HG03064 (cell line): ENCODE measurements at regions not wholly inside any gene's neighbourhood (a gene's known extent, or its start where the extent isn't known, plus 50 kb on each side); places are given as distances from the start of the nearest gene placed in this dataset.
"Not testable (repeated sequence)": the region's sequence is repeated elsewhere in the genome, so short reads cannot be mapped to it uniquely, and the experiment has no call there.

Experiments
- ATAC-seq: cut with Tn5 transposase; IDR thresholded peaks from one replicate; pipeline ENCODE4 v1.9.1; 2021; ENCODE audit warnings: low read depth; ENCODE audit not compliant: unreplicated experiment

DNA sequence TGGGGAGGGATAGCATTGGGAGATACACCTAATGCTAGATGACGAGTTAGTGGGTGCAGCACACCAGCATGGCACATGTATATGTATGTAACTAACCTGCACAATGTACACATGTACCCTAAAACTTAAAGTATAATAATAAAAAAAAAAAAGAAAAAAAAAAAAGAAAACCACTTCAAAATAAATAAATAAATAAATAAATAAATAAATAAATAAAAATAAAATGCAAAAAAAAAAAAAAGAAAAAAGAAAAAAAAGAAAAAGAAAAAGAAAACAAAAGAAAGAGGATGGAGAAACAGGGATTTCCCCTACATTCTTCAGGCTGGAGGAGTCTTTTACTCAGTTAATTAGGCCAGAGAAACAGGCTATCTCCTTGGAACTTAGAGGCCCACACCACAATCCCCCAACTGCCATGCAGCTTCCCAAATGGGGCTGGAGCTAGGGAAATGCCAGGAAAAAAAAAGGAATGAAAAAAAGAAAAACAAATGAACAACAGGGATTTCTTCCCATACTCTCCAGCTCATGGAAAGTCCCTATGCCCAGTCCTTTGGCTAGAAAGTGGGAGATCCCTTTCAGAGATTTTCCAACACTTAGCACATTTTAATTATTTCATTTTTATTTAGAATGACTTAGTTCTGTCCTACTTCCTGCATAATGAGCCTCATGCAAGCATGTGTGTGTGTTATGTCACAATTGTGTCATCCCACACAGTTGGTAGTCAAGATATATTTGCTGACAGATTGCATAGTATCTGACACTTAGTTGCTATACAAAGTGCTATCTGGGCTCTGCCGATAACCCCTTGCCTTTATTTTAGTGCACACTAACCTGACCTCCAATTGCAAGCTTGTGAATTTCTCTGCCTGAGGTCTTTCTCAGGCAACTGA is 486.4 kb downstream of the PLPP3 start:
- ATAC-seq, result no peak

DNA sequence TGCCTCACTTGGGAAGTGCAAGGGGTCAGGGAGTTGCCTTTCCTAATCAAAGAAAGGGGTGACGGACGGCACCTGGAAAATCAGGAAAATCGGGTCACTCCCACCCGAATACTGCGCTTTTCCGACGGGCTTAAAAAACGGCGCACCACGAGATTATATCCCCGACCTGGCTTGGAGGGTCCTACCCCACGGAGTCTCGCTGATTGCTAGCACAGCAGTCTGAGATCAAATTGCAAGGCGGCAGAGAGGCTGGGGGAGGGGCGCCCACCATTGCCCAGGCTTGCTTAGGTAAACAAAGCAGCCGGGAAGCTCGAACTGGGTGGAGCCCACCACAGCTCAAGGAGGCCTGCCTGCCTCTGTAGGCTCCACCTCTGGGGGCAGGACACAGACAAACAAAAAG is 489.5 kb downstream of the PLPP3 start:
- ATAC-seq, result not testable (repeated sequence)

DNA sequence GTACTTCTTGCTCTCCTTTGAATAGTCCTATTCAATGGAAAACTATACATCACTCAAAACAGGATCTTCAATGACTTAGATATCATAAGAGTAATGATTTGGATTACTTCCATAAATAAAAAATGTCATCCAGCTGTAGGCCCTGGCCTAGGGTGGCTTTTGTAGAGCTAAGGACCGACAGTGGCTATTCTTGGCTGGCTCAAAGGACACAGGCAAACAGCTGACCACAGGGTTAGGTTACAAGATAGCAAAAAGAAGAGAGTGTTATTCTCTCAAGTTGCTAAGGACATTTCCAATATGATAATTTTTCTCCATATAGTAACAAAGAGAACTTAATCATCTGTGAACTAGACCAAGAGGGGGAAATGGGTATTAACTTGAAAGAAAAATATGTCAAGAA is 495.1 kb downstream of the PLPP3 start:
- no peak for ATAC-seq

DNA sequence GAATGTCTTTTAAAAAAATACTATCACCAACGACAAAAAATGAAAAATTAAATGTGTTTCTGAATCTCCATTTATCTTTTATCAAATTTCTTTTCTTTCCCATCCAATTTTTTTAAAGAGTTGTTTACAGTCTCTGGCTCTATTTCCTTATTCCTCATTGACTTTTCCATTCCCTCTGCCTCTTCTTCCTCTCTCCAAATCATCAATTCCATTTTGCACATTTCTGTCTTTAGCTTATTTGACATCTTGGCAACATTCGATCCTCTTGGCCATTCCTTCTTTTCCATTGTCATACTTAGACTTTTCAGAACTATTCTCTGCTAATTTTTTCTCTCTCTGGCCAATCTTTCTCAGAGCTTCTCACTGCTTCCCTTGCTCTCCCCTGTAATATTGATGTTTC is 497.6 kb downstream of the PLPP3 start:
- ATAC-seq, result no peak

DNA sequence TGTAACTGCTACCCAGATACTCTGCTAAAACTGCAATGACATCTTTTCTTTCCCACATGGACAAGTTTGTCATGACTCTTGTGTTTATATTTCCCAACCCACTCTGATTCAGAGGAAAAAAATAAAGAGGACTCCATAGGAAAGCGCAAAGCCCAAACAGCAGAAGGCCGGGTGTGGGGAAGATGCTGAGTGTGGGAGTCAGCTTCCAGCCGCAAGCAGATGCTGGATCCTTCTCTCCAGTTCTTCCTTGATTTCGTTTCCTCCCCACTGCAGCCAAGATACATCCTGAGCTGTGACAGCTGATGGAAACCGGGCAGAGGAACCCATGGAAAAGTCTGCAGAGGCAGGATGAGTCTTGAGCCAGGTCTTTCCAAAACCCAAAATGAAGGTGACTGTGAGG is 498.2 kb downstream of the PLPP3 start:
- no peak for ATAC-seq

DNA sequence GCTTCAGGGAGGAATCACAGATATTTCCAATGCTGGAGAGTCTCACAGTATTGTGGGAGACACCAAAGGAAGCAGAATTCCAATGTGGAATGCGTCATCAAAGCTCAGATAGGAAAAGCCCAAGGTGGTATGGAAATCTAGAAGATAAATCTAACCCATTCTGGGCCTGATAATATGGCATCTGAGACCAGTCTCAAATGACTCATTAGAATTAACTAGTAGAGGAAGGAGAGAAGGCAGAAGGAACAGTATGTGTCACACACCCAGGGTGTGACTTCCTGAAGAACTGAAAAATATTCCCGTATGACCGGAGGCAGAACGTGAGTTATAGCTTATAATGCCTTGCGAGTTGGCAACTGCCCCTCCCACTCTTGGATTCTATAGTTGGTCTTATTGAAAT is 499.2 kb downstream of the PLPP3 start:
- ATAC-seq, result no peak

DNA sequence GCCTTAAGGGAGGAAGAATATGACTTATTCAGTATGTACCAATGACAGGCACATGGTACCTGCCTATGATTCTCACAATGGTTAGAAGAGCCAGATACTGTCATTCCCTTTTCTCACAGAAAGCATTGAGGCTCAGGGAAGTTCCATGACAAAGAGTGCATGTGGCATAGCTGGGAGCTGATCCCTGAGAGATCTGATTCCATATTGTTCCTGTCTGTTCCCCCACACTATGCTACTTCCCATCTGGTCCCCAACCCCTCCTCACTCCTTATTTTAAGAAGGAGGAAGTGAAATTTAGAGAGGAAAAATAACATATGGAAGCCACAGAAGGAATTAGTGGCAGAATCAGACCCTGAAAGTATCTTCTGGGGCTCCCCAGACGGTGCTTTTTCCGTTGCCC is 500.0 kb downstream of the PLPP3 start:
- no peak for ATAC-seq

DNA sequence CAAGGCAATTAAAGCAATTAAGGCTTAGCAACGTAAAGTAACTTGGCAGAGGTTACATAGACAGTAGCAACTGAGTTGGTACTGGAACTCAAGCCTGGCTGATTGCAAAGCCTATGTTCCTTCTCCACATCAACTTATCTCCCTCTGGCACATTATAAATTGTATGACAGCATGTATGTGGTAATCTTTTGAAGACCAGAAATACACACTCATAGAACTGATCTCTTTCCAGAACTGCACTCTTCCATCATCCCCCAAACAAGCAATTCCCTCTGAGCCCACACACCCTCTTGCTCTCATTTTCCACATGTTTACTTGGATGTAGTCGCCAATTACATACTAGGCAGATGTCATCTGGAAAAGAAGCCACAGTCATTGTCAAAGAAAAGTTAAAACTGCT is 502.2 kb downstream of the PLPP3 start:
- ATAC-seq, result no peak

DNA sequence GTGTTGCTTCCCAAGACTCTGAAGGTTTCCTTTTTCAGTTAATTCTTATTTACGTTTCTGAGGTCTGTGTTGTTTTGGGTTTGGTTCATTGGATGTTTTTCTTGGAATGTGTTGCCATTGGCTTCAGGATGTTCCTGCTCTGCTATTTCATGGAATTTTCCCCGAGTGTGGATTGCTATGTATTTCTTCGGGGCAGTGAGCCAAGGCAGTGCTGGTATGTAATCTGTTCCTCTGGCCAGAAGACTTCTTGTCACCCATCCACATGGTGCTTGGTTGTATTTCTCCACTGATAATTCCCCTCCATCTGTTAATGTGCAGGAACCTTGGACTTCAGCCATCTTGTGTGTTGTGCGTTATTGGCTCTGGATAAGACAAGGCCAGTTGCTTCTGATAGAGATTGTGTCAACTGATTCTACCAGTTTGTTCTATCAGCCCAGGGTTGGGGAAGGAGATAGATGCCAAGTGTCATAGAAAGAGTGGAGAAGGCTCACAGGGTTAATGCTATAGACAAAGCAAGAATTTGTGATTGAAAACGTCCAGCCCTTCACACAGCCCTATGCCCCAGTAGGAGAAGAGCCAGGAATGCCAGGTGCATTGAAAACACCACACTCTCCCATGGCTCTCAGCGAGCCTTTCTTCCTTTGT is 505.2 kb downstream of the PLPP3 start:
- ATAC-seq, result no peak

DNA sequence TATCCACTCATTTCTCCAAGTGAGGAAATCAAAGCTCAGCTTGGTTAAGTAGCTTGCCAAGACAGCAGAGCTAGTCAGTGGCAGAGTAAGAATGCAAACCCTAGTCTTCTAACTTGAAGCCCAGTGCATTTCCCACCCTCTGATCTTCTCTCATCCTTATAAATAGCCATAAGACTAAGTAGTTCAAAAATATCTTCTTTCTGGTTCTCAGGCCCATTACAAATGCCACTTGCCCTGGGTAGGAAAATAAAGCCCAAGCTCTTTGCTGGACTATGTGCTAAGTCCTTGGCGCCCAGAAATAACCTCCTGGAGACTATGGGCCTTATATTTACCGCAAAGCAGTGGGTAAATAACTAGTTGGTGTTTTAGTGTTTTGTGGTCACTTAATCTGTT is 505.8 kb downstream of the PLPP3 start:
- no peak for ATAC-seq

DNA sequence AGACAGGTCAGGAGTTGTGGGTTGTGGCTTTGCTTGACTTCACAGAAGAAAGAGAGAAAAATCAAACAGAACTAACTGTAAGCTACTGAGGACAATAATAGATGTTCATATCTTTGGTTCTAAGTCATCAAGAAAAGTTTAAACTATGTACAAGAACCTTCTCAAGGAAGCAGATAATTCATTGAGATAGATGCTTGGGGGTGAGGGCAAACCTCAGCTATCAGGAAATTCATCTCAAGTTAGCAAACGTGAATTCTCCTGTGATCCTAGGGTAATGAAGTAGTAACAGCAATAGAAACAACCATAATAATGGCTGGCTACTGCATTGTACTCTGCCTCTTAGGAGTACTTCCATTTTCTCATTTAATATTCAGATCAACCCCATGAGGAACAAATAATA is 506.2 kb downstream of the PLPP3 start:
- ATAC-seq, result no peak

DNA sequence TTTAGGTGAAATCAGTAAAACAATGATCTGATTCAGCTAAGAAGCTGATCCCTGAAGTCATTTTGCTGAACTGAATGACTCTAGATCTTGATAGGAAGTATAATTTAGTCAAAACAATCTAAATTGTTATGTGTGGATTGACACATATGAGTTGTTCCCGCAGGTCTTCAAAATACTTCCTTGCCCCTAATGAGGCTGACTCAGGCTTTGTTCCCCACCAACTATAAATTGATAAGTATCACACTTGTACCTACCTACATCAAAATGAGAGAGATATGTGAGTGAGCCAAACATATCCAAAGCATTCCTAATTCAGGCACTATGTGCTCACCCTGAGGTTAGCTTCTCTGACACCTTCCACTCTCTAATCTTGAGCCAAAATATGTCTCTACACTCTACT is 507.1 kb downstream of the PLPP3 start:
- no peak for ATAC-seq

DNA sequence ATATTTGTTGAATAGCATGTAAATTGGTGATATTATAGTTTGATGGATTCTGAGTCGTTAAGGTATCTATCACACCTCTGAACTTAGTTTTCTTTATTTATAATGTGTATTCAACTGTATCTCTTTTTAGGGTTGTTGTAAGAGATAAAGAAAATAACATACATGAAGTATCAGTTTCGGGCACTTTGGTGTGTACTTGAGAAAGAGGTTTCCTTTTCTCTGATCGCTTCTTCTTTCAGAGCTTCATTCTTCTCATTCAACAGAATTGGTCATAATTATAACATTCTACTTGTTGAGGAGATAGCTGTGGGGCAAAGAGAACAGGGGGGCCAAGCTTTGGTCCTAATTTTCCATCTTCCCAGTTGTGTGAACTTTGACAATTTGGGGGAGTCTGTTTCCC is 508.0 kb downstream of the PLPP3 start:
- ATAC-seq, result no peak

DNA sequence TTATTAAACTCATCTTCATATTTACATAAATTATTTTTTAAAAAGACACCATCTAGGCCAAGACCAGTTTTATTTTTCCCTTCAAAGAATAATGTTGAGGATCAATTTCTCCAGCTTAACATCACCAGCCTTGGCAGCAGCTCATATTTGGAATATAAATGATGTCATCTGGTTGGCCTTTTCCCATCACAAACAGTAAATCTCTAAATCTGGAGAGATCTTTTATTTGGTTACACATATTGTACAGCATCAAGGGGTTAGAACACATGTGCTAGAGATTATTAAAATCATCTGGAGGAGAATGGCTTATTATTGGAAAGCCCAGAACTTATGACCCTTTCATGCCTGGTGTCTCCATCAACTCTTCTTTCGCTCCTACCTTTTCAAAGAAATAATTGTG is 508.8 kb downstream of the PLPP3 start:
- no peak for ATAC-seq

DNA sequence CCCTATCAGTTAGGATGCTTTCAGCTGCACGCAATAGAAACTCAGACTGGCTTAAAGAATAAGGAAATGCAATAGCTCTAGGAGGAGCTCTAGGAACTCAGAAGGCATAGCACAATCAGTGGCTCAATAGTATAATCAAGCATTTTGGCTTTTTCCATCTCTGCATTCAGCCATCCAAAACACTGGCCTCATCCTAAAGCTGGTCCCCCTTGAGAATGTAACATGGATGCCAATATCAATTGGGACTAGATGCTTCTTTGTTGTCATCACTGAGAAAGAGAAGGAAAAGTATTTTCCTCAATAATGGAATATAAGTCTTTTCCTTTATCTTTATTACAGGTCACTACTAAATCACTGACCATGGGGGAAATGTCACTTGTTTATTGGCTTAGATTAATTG is 509.5 kb downstream of the PLPP3 start:
- ATAC-seq, result no peak

DNA sequence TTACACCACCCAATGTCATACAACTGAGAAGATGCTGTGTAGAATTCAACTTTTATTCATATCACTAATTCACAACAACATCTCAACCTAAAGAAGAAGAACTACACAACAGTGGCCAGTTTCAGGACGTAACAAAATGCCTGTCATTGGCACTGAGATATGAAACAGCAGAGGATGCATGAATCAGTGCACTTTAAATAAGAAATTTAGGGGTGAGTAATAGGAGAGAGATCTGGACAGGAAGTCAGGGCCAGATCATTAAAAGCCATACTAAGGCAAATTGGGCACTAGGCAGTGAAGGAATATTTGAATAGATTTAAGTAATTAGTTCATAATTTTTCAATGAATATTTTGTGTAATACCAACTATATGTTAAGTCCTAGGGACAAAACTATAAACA is 510.5 kb downstream of the PLPP3 start:
- no peak for ATAC-seq

DNA sequence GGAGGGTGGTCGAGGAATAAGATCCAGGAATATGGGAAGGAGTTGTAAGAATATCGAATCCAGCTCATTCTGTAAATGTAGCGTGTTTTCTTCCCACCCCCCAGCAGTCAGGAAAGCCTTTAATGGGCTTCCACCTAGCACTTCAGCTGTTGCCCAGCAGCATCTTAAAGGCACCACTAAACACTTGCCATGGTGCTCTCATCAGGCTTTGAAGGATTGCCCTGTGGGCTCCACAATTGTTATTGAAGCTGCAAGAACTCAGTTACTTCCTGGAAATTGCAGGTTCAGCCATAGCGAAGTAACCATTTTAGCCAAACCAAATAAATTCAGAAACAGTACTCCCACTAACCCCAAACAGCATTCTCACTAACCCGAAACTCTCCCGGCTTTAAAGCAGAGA is 511.2 kb downstream of the PLPP3 start:
- ATAC-seq, result no peak

DNA sequence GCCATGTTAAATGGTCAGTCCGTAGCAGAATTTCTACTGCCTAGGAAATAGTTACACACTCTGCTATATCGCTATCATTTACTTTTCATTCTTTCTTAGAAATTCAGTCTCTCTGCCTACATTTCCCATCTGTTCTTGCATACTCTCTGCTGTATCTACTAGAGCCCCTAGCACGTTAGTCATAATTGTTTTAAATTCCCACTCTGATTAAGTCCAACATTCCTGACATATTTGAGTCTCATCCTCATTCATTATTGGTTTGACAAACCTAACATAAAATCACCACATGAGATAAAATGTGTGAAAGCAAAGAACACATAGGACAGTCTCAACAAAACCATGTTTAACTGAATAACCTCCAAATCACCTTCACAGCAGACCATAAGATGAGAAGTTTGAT is 513.6 kb downstream of the PLPP3 start:
- ATAC-seq, result no peak

DNA sequence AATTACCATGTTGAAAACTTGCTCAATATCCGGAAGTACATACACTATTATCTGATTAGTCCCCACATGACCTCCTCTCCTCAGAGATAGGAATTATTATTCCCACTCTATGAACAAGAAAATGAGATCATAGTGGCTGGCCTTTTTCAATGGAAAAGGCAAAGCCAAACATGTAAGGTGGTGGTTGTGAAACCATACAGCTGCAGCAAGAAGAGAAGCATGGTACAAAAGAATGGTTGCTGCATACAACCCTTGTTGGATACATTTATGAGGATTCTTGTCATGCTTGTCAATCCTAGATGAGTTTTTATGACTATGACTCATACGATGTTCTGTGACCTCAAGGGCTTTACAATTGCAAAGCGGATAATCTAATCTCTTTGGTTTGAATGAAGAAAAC is 514.7 kb downstream of the PLPP3 start:
- no peak for ATAC-seq

DNA sequence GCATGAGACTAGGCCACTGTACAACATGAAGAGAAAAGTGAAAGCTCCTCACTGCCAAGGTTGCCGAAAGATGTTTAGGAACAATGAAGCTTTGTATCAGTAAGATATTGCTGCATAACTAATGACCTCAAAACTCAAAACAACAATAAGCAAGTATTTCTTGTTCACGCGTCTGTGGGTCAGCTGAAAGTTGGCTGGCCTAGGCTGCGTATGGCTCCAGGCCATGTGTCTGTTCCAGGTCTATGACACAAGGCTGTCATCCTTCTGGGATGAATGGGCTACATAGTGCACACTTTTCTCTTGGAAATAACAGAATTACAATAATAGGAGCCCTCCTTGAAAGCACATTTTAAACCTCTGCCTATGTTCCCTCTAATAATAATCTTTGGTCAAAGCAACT is 515.9 kb downstream of the PLPP3 start:
- ATAC-seq, result no peak

DNA sequence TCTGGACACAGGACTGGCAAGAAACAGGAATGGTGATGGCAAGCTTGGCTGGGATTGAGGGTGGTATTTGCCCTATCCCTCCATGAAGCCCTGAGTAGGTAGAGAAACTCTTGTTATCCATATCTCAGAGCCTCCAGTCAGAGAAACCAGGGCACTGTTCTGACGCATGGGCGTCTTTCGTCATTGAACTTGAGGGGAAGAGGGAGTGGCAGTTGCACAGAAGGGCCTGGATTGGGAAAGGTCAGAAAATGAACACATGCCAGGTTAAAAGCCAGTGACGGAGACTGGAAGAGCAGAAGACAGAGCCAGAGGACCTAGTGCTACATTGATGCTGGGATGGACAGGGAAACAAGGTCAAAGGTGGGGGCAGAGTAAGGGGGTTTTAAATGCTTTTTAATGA is 516.7 kb downstream of the PLPP3 start:
- no peak for ATAC-seq

DNA sequence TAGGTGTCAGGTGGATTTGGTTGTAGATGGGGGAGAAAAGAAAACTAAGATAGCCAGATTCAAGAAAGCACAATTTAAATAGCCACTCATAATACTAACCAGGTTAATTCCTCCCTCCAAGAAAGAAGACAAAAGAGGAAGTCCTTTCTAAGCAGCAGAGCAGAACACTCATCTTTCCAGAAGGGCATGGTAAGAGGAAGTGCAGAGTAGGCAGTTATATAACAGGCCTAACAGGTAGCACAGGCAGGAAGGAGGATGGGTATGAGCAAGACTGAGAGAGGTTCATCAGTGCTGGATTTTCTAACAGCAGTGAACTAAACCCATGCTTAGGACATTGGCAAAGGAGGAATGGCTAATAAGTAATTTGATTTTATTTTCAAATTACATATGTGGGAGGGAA is 517.5 kb downstream of the PLPP3 start:
- no peak for ATAC-seq
